Tibial artery (tissue), 4 donors: ENCODE measurements at regions not wholly inside any gene's neighbourhood (a gene's known extent, or its start where the extent isn't known, plus 50 kb on each side); places are given as distances from the start of the nearest gene placed in this dataset.
"Not testable (repeated sequence)": the region's sequence is repeated elsewhere in the genome, so short reads cannot be mapped to it uniquely, and the experiment has no call there.

Source experiments
- DNase-seq, 2 donors: peaks; one replicate each; pipeline ENCODE4 v3.0.0-alpha.2; 2019
- H3K27ac ChIP-seq, 2 donors: fragments of 200-600 bp; sonication (generic) in 1 of 2; 1 replicate in 1 of 2; 2 replicates in 1 of 2; pipeline ENCODE4 v1.5.1; 2018 to 2019; ENCODE audit warnings: mild to moderate bottlenecking in 1 of 2
- H3K27me3 ChIP-seq, 2 donors: fragments of 200-600 bp; sonication (generic) in 1 of 2; one replicate each; pipeline versions ENCODE4 v1.5.1 to v1.6.0; 2016 to 2019
- H3K36me3 ChIP-seq, 3 donors: fragments of 200-600 bp; sonication (generic) in 2 of 3; one replicate each; pipeline ENCODE4 v1.5.1; 2016 to 2019; ENCODE audit warnings: mild to moderate bottlenecking in 2 of 3
- H3K4me1 ChIP-seq, 4 donors: fragments of 200-600 bp; sonication (generic) in 2 of 4; 1 replicate in 3 of 4; 2 replicates in 1 of 4; pipeline ENCODE4 v1.5.1; 2016 to 2019
- H3K4me3 ChIP-seq, 2 donors: fragments of 200-600 bp; sonication (generic) in 1 of 2; 1 replicate in 1 of 2; 2 replicates in 1 of 2; pipeline ENCODE4 v1.5.1; 2018 to 2019; ENCODE audit warnings: mild to moderate bottlenecking in 2 of 2
- H3K9me3 ChIP-seq, 3 donors: fragments of 200-600 bp; sonication (generic) in 1 of 3; one replicate each; pipeline ENCODE4 v1.5.1; 2016 to 2019
- CTCF ChIP-seq, 2 experiments: fragments of 200-600 bp in 1 of 2; fragments of 450-650 bp in 1 of 2; IDR thresholded peaks; one replicate each; pipeline ENCODE4 v1.5.1; 2017 to 2019; ENCODE audit warnings: antibody characterized with exemption in 2 of 2, mild to moderate bottlenecking in 1 of 2, moderate library complexity in 1 of 2
- intact Hi-C: fragments of 100-400 bp; cut with DNase I; formaldehyde crosslinking; loops from one replicate; pipeline ENCODE4 v1.15.0; 2023; ENCODE audit warnings: low total_unique reads

DNA sequence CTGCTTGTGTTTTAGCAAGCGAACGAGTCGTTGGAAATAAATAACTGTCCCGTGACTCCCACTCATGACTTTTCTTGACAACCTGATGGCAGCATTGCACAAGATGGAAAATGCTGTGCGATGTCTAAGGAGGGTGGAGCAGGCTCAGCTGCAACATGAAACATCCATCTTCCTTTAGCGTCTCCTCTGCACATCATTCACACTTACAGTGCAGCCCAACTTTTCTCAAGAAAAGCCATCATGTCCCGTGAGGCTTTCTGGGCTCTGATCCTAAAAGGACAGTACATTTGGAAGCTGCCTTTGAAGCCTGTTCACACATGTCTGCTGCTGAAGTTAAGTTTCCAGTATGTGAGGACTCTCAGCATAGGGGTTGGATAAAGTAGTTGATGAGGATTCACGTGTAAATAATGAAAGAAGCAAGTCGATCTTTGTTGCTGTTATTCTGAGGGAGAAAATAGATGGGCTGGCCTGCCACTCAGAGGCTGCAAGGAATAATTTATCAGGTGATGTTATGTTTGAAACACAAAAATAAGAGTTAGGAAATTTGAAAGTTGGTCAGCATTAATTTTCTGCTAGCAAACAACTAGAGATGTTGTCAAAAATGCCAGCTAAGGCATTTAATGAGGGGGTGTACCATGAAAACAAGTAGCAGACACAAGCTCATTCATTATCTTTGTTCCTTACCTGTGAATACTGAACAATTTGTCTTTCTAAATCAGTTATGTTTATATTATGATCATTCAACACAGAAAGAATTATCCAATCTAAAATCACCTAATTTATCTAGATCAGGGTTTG, 328.7 kb upstream of the ZFP42 start:
- no peak overlapping the region for H3K4me3 ChIP-seq
- DNase-seq = no peak

GRCh38 chr4:187668526-187669082, 327.0 kb upstream of the ZFP42 start:
- intact Hi-C loops = no loop called here
- TF ChIP-seq CTCF (IDR thresholded peaks at IDR 0.05) = no peak
- Histone ChIP-seq H3K27ac (no peak overlapping the region), H3K36me3 (no peaks in the 10 kb centered on the region), H3K4me1 (peaks cover 0 to 10% (median 4%) of the 10 kb centered on the region in 4 donors), H3K27me3 (no peaks in the 10 kb centered on the region), H3K9me3 (no peaks in the 10 kb centered on the region), H3K4me3 (no peak overlapping the region)
- DNase-seq = no peak

More for the DNA sequence above, 328.7 kb upstream of the ZFP42 start:
- Histone ChIP-seq H3K27ac (no peak overlapping the region), H3K4me1 (peaks cover 0 to 10% (median 4%) of the 10 kb centered on the region in 4 donors), H3K27me3 (no peaks in the 10 kb centered on the region), H3K9me3 (no peaks in the 10 kb centered on the region), H3K36me3 (no peaks in the 10 kb centered on the region)
- intact Hi-C loops = no loop called here
- no peak for TF ChIP-seq CTCF (IDR thresholded peaks at IDR 0.05)

DNA sequence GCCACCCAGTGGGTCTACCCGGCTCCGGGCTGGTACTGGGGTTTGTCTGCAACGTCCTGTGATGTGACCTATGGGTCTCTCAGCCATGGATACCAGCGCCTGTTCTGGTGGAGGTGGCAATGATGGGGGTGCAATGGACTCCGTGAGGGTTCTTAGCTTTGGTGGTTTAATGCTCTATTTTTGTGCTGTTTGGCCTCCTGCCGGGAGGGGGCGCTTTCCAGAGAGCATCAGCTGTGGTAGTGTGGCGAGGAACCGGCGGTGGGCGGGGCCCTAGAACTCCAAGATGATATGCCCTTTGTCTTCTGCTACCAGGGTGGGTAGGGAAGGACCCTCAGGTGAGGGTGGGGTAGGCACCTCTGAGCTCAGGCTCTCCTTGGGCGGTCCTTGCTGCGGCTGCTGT, 324.1 kb upstream of the ZFP42 start:
- H3K27ac ChIP-seq, H3K4me3 ChIP-seq, H3K9me3 ChIP-seq, intact Hi-C loops, H3K36me3 ChIP-seq, H3K27me3 ChIP-seq, H3K4me1 ChIP-seq, DNase-seq: not testable (repeated sequence)

GRCh38 chr4:187671958-187672357, 323.6 kb upstream of the ZFP42 start:
- H3K27me3 ChIP-seq, H3K27ac ChIP-seq, H3K4me3 ChIP-seq, H3K9me3 ChIP-seq, H3K36me3 ChIP-seq, DNase-seq, H3K4me1 ChIP-seq, intact Hi-C loops: not testable (repeated sequence)

DNA sequence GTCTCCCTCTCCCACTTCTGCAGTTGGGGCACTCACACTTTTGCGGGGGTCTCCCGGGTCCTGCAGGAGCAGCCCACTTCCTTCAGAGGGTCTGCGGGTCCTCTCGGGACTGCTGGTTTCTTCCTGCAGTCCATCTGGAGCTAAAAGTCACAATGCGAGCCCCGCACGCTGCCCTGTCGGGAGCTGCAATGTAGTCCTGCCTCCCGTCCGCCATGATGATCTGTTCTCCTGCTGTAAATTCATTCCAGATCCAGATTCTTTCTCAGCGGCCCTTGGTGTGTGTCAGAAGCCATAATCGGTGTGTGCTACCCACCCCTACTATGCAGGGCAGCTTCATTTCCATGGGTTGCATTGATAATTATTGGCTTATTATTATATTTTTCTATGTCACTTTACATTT, 323.0 kb upstream of the ZFP42 start:
- H3K27ac ChIP-seq, H3K4me3 ChIP-seq, H3K36me3 ChIP-seq, DNase-seq, H3K4me1 ChIP-seq, H3K27me3 ChIP-seq, H3K9me3 ChIP-seq, intact Hi-C loops: not testable (repeated sequence)

DNA sequence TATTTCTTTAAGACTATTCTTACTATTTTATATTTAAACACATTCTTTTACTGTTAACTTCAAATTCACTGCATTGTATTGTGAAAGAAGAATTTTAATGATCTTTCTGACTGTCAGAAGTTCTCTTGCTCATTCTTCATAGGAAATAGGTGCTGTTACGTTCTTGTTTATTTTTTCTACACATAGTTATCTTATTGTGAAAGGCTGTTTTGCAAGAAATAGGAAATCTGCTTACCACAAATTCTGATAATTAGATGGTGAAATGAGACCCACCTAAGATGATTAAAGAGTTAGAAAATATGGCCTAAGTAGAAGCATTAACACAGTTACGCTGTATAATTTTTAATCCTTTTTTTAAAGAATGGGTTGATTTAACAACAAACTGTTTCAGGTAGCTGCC, 316.1 kb upstream of the ZFP42 start:
- H3K4me3 ChIP-seq = no peak overlapping the region
- H3K36me3 ChIP-seq = no peaks in the 10 kb centered on the region
- H3K4me1 ChIP-seq = peaks cover 0 to 7% (median 0%) of the 10 kb centered on the region in 4 donors
- intact Hi-C loops = no loop called here
- H3K27ac ChIP-seq = no peak overlapping the region
- no peaks in the 10 kb centered on the region for H3K9me3 ChIP-seq
- no peak for DNase-seq
- TF ChIP-seq CTCF (IDR thresholded peaks at IDR 0.05) = no peak
- no peaks in the 10 kb centered on the region for H3K27me3 ChIP-seq

DNA sequence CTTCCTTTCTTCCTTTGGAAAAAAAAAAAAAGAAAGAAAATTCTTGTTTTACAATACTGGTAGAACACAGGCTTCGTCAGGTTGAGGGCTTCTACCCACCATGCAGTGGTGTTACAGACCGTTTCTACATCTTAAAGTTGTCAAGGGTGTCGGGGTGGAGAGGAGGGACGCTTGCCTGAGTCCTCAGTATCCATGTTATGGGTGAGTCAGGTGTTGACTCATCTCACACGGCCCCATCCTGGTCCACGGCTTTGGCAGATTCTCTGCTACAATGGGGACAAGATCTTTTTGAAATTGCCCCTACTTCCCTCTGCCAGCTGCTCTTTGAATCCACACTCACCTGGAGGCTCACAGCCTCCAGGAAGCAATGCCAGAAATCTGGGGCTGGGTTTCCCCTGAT, 310.3 kb upstream of the ZFP42 start:
- H3K27me3 ChIP-seq = no peaks in the 10 kb centered on the region
- intact Hi-C loops = no loop called here
- no peak for TF ChIP-seq CTCF (IDR thresholded peaks at IDR 0.05)

More for the DNA sequence above, 310.3 kb upstream of the ZFP42 start:
- H3K9me3 ChIP-seq = no peaks in the 10 kb centered on the region
- no peaks in the 10 kb centered on the region for H3K36me3 ChIP-seq
- no peak for DNase-seq
- no peak overlapping the region for H3K4me3 ChIP-seq
- no peaks in the 10 kb centered on the region for H3K4me1 ChIP-seq
- H3K27ac ChIP-seq = no peak overlapping the region
